HG02642 (cell line): ENCODE measurements at regions not wholly inside any gene's neighbourhood (a gene's known extent, or its start where the extent isn't known, plus 50 kb on each side); places are given as distances from the start of the nearest gene placed in this dataset.
A peak's percentile ranks its signal among the peaks of the same experiment; 100 is the strongest.
"Not testable (repeated sequence)": the region's sequence is repeated elsewhere in the genome, so short reads cannot be mapped to it uniquely, and the experiment has no call there.

Experiments used
- ATAC-seq: cut with Tn5 transposase; IDR thresholded peaks from one replicate; pipeline ENCODE4 v1.9.1; 2021; ENCODE audit warnings: mild to moderate bottlenecking; ENCODE audit not compliant: unreplicated experiment, poor library complexity

DNA sequence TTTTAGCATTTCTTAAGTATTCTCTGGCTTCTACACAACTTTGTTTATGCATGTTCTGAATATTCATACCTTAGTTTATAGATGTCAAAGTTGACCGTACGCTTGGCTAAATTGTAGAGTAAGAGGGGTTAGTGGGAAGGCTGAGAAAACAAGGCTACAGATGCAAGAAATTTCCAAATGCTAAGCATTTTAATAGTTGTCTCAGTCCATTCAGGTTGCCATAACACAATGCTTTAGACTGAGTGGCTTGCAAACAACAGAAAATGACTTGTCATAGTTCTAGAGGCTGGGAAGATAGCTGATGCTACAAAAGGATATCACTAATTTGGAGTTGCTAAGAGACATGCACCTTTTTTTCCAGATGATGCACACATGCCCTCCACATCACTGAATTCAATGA, 53.0 kb upstream of the C1QTNF3 start:
- not testable (repeated sequence) for ATAC-seq

DNA sequence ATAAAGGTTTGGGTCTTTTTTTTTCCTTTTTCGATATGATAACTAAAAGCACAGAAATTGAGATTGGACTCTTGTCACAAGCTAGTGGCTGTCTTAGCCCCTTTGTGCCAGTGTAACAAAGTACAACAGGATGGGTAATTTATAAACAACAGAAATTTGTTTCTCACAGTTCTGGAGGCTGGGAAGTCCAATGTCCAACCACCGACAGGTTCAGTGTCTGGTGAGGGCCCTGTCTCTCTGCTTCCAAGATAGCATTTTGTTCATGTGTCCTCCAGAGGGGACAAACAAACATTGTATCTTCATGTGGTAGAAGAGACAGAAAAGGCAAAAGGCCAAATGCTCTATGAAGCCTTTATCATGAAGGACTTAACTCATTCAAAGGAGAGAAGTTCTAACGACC, 56.9 kb upstream of the C1QTNF3 start:
- not testable (repeated sequence) for ATAC-seq

DNA sequence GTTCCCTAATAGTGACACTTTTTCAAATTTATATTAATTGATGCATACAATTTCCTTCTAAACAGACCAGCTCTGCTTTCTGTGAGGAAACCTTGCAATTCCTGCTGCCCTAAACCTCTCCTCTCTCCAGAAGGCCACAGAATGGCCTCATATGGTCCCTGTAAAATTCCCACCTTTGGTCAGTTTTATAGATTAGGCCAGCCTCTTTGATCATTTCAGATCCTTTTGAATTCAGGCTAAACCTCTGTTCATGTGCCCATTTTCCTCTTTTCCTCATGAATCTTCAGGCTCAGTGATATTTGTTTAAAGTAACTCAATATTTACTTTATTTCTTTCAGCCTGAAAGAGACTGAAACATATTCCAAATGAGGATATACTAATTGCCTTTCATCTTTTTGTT, 58.6 kb upstream of the C1QTNF3 start:
- ATAC-seq: not testable (repeated sequence)

DNA sequence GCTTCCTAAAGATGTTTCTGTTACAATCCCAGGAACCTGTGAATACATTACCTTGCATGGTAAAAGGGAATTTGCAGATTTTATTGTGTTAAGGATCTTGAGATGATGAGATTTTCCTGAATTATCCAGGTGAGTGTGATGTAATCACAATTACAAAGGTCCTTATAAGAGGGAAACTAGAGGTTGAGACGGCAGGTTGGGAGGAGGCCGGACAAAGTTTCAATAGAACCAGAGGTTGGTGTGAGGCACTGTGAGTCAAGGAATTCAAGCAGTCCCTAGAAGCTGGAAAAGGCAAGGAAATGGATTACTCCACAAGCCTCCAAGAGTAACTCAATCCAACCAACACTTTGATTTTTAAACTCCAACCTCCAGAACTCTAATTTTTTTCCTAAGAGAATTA, 65.9 kb upstream of the C1QTNF3 start:
- ATAC-seq: not testable (repeated sequence)

DNA sequence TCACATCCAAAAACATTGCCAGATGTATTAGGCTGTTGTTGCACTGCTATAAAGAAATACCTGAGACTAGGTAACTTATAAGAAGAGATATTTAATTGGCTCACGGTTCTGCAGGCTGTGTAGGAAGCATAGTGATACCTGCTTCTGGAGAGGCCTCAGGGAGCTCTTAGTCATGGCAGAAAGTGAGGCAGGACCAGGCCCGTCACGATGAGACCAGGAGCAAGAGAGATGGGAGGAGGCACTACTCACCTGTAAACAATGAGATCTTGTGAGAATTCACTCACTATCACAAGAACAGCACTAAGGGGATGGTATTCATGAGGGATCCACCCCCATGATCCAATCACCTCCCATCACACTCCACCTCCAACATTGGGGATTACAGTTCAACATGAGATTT, 81.3 kb upstream of the C1QTNF3 start:
- not testable (repeated sequence) for ATAC-seq

DNA sequence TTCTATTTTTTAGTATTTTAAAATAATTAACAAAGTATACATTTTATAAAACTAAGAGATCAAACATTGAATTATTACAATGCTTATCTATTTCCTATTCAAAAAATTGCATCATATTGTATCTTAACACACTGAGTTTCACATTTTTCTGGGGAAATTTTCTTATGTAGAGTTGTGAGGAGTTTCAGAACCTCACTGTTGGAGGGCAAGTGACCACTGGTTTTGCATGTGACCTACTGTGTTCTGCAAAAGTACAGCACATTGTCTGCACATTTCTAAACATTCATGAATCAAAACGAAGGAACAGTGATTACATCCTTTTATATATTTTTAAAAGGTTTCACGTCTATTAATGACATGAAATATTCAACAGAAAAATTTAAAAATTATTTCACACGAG, 82.3 kb upstream of the C1QTNF3 start:
- ATAC-seq: peak; percentile 76

DNA sequence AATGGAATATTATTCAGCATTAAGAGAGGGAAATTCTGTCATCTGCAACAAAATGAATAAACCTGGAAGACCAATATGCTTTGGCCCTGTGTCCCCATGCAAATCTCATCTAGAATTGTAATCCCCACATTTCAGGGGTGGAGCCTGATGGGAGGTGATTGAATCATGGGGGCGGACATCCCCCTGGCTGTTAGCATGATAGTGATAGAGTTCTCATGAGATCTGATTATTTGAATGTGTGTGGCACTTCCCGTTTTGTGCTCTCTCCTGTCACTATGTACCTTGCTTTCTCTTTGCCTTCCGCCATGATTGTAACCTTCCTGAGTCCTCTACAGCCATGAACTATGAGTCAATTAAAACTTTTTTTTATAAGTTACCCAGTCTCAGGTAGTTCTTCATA, 83.7 kb upstream of the C1QTNF3 start:
- ATAC-seq: not testable (repeated sequence)

DNA sequence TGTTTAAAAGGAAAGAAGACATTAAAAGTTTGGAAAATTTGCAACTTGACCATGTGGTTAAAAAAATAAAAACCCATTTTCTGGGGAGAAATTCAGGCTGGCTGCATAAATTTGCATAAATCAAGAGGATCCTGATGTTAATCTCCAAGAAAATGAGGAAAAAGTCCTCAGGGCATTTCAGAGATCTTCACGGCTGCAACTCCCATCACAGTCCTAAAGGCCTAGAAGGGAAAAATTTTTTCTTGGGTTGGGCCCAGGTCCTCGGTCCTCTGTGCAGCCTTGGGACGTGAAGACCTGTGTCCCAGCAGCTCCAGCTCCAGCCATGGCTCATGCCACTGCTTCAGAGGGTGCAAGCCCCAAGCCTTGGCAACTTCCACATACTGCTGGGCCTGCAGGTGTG, 84.8 kb upstream of the C1QTNF3 start:
- not testable (repeated sequence) for ATAC-seq

DNA sequence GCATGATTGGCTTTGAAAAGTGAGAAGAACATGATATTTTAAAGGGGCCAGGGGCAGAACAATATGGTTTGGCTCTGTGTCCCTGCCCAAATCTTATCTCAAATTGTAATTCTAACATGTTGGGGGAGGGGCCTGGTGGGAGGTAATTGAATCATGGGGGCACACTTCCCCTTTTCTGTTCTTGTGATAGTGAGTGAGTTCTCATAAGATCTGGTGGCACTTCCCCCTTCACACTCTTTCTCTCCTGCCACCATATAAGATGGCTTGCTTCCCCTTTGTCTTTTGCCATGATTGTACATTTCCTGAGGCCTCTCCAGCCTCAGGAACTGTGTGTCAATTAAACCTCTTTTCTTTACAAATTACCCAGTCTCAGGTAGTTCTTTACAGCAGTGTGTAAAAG, 85.9 kb upstream of the C1QTNF3 start:
- not testable (repeated sequence) for ATAC-seq

DNA sequence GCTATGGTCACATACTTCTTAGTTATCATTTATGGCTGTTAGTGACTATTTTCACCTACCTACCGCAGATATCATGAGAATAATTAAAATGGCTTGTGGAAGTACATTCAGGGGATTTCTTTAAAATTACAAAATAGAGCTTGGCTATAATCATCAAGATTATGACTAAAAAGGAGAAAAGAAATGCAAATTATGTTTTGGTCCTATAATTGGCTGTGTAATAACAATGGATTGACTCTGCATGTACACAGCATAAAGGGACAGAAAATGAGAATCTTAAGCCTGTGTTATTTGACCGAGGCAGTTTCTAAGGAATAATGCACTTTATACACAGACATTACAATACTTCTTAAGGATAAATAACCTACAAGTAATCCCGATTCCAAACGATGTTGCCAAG, 112.0 kb upstream of the C1QTNF3 start:
- ATAC-seq: not testable (repeated sequence)

DNA sequence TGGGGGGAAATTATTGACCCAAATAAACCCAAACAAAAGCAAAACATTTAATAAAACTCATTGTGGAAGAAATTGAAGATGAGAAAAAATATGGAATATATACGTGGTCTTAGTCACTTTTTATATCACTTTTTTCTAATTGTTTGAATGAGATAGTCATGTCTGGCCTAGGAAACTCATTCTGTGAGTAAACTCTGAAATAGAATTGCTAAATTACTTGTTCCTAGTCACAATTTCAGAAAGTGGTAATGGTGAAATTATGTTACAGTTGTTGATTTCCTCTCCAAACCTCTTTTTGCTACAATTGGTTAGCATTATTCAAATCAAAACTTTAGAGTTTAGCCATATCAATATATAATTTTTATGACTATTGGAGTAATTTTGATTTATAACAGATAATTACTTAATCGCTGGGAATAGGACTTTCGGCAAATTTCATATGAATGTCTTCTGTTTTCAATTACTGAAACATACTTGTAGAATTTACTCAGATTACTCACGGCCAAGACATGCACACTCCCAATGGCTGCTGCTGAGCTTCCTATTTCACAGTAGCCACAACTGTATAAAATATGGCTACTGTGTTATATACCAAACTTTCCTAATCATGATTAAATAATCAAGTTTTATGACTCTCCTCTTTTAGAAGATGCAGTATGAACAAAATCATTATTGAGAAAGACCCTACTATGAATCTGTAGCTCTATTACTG, 113.8 kb upstream of the C1QTNF3 start:
- not testable (repeated sequence) for ATAC-seq

DNA sequence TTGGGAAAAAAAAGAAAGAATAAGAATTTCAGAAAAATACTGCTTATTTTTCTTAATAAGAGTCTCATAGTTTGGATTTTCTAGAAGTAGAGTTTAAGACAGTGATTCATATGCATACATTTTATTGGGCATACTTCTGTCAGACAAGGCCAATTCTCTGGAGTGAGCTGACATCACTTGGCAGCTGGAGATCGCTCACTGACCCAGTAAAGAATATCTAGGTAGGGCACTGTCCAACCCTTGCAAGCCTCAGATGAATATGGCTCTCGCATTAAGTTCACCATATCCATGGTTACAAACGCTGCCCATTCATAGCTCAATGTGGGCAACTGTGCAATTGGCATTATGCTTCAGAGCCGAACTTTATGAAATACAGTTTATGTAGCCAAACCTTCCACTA, 117.9 kb upstream of the C1QTNF3 start:
- not testable (repeated sequence) for ATAC-seq

DNA sequence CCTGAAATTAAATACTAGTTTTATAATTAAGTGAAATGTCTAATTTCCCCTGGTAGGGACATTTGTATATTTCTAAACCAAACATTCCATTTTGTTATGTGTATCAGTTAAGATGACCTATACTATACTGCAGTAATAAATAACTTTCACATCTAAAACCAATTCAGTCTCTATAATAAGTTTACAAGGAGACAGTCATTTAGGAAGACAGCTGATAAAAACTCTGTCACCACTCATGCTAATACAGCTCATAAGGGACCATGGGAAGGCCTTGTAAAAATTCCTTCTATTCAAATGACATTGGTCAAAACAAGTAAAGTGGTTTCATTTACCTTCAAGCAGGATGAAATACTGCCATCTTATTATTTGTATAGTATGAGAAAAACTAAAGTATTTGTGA, 128.4 kb upstream of the C1QTNF3 start:
- ATAC-seq: not testable (repeated sequence)

DNA sequence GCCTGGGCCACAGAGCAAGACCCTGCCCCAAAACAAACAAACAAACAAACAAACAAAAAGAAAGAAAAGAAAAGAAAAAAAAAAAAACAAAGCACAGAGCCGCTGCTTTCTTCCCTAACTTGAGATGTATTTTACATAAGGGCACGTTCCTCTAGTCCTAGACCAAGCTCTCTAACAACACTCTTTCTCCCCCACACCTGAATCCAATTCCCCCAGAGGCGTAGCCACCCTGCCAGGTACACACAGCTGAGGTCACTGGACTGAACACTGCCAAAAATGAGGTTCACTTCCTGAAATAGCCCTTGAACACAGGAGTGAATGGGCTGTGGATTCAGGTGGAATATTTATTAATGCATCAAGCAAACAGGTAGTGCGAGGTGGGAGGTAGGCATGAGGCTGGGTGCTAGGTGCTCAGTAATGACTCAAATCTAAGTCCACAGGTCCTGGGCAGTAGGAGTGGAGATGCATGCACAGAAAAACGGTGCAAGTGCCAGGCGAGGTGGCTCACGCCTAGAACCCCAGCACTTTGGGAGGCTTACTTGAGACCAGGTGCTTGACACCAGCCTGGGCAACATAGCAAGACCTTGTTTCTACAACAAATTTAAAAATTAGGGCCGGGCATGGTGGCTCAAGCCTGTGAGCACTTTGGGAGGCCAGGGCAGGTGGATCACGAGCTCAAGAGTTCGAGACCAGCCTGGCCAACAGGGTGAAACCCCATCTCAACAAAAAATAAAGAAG, 136.6 kb upstream of the C1QTNF3 start:
- ATAC-seq: not testable (repeated sequence)

DNA sequence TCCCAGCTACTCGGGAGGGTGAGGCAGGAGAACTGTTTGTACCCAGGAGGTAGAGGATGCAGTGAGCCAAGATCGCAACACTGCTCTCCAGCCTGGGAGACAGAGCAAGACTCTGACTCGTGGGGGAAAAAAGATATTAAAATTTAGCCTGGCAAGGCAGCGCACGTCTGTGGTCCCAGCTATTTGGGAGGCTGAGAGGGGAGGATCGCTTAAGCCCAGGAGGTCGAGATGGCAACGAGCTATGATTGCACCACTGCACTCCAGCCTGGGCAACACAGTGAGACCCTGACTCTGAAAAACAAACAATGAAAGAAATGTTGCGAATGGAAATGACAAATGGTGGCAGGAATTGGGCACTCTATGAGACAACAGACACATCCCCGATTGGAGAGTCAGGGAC, 137.2 kb upstream of the C1QTNF3 start:
- ATAC-seq: not testable (repeated sequence)

DNA sequence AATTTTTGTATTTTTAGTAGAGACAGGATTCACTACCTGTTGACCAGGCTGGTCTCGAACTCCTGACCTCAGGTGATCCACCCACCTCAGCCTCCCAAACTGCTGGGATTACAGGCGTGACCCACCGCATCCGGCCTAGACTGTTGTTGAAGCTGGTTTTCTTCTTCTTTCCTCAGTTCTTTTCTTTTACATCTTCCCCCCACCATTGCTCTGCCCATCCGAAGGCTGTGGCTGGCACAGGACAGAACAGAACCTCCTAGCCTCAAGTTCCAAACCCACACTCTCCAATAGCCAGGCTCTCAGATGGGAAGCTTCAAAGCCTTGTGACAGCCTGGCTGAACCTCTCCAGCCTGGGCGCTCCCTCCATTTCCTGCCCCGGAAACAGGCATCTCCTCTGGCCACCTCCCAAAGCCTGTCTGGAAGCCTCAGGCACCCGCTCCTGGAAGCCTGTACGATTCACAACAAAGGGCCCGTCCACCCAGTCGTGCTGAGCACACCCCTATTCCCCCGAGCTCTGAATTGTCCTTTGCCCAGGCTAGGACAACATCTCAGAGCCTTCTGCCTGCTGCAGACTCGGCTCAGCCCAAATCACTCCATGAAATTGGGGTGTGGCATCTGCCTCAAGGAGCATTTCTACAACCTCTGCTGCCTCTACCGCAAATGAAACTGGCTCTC, 138.1 kb upstream of the C1QTNF3 start:
- not testable (repeated sequence) for ATAC-seq

DNA sequence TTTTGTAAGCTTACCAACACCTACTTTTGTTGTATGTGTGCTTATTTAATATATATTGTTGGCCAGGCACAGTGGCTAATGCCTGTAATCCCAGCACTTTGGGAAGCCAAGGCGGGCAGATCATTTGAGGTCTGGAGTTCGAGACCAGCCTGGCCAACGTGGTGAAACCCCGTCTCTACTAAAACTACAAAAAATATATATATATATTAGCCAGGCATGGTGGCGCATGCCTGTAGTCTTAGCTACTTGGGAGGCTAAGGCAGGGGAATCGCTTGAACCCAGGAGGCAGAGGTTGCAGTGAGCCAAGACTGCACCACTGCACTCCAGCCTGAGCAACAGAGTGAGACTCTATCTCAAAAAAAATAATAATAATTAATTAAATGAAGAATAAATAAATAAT, 142.0 kb upstream of the C1QTNF3 start:
- not testable (repeated sequence) for ATAC-seq

DNA sequence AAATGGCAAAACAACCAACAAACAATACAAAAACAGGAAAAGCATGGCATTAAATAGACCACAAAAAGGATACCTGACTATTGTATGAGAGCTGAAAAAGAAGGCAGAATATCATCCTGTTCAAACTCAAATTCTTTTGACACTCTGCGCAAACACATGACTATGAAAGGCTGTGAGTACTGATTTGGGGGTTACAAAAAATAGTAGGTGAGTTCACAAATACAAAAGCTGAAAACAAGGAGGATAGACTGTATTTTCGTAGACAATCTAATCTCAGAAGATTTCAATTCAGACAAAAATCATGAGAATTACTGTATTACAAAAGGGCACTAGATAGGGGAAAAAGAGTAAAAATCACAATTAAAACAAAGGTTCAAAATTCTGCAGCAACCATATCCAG, 142.6 kb upstream of the C1QTNF3 start:
- not testable (repeated sequence) for ATAC-seq

DNA sequence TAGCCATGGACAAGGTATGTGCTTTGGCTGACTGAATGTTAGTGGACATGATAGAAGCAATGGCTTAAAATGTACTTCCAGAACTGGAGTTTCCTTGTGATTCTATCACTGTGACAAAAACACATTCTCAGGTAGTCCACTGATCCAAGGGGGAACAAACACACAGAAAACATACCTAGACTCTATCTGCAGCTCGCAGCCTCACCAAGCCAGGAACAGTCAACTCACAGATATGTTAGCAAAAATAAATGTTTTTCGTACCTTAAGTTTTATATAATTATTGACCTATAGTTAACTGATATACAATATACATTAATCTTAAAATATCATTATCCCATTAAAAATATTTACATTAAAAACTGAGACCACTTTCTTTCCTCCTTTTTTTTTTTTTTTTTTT, 143.1 kb upstream of the C1QTNF3 start:
- not testable (repeated sequence) for ATAC-seq

DNA sequence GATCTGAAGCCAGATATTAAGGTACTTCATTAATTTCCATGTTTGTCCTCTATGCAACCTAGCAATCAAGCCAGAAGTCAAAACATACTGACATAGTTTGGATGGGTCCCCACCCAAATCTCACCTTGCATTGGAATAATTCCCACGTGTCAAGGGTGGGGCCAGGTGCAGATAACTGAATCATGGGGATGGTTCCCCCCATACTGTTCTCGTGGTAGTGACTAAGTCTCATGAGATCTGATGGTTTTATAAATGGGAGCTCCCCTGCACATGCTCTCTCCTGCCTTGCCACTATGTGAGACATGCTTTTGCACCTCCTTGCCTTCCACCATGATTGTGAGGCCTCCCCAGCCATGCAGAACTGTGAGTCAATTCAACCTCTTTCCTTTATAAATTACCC, 143.9 kb upstream of the C1QTNF3 start:
- ATAC-seq: not testable (repeated sequence)

DNA sequence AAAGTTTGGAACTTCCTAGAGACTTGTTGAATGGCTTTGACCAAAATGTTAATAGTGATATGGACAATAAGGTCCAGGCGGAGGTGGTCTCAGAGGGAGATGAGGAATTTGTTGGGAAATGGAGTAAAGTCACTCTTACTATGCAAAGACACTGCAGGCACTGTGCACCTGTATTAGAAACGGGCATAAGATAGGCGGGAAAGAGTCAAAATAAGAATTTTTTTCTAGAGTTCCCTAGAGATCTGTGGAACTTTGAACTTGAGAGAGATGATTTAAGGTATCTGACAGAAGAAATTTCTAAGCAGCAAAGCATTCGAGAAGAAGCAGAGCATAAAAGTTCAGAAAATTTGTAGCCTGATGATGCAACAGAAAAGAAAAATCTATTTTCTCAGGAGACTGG, 144.4 kb upstream of the C1QTNF3 start:
- not testable (repeated sequence) for ATAC-seq
